UCSD-AML1 (cell line): ENCODE measurements at regions not wholly inside any gene's neighbourhood (a gene's known extent, or its start where the extent isn't known, plus 50 kb on each side); places are given as distances from the start of the nearest gene placed in this dataset.
"Not testable (repeated sequence)": the region's sequence is repeated elsewhere in the genome, so short reads cannot be mapped to it uniquely, and the experiment has no call there.

Experiments
- DNase-seq: peaks from one replicate; lab custom pipeline; 2025; ENCODE audit not compliant: unreplicated experiment; lab: John Stamatoyannopoulos, UW

GRCh38 chr11:122404571-122404970 is 251.0 kb upstream of the UBASH3B start:
- no peak for DNase-seq

GRCh38 chr11:122401581-122401980 is 253.9 kb upstream of the UBASH3B start:
- not testable (repeated sequence) for DNase-seq

GRCh38 chr11:122399375-122399774 is 256.1 kb upstream of the UBASH3B start:
- no peak for DNase-seq

GRCh38 chr11:122398851-122399250 is 256.7 kb upstream of the UBASH3B start:
- no peak for DNase-seq

GRCh38 chr11:122398167-122398566 is 257.4 kb upstream of the UBASH3B start:
- DNase-seq = no peak

GRCh38 chr11:122395282-122395681 is 260.2 kb upstream of the UBASH3B start:
- no peak for DNase-seq

GRCh38 chr11:122394313-122394712 is 261.2 kb upstream of the UBASH3B start:
- no peak for DNase-seq

GRCh38 chr11:122393209-122393860 is 262.2 kb upstream of the UBASH3B start:
- no peak for DNase-seq

GRCh38 chr11:122392508-122392907 is 263.0 kb upstream of the UBASH3B start:
- DNase-seq = no peak

- no peak for DNase-seq
Observed at GRCh38 chr11:122391049-122391448, 264.5 kb upstream of the UBASH3B start.

- no peak for DNase-seq
Observed at GRCh38 chr11:122383186-122383585, 267.2 kb upstream of the BLID start.

- DNase-seq = no peak
Observed at GRCh38 chr11:122375687-122376399, 259.8 kb upstream of the BLID start.

GRCh38 chr11:122368796-122369195 is 252.8 kb upstream of the BLID start:
- no peak for DNase-seq

- no peak for DNase-seq
Observed at GRCh38 chr11:122367809-122368231, 251.8 kb upstream of the BLID start.

GRCh38 chr11:122365610-122366360 is 249.8 kb upstream of the BLID start:
- DNase-seq = no peak

GRCh38 chr11:122363296-122363695 is 247.3 kb upstream of the BLID start:
- DNase-seq = no peak

- no peak for DNase-seq
Observed at GRCh38 chr11:122362381-122362780, 246.4 kb upstream of the BLID start.

- no peak for DNase-seq
Observed at GRCh38 chr11:122360875-122361274, 244.9 kb upstream of the BLID start.

GRCh38 chr11:122359081-122359571 is 243.1 kb upstream of the BLID start:
- no peak for DNase-seq

GRCh38 chr11:122358292-122358691 is 242.3 kb upstream of the BLID start:
- no peak for DNase-seq

GRCh38 chr11:122355968-122356367 is 240.0 kb upstream of the BLID start:
- DNase-seq = no peak
